ENCODE measurements at regions not wholly inside any gene's neighbourhood (a gene's known extent, or its start where the extent isn't known, plus 50 kb on each side); places are given as distances from the start of the nearest gene placed in this dataset.

DNA sequence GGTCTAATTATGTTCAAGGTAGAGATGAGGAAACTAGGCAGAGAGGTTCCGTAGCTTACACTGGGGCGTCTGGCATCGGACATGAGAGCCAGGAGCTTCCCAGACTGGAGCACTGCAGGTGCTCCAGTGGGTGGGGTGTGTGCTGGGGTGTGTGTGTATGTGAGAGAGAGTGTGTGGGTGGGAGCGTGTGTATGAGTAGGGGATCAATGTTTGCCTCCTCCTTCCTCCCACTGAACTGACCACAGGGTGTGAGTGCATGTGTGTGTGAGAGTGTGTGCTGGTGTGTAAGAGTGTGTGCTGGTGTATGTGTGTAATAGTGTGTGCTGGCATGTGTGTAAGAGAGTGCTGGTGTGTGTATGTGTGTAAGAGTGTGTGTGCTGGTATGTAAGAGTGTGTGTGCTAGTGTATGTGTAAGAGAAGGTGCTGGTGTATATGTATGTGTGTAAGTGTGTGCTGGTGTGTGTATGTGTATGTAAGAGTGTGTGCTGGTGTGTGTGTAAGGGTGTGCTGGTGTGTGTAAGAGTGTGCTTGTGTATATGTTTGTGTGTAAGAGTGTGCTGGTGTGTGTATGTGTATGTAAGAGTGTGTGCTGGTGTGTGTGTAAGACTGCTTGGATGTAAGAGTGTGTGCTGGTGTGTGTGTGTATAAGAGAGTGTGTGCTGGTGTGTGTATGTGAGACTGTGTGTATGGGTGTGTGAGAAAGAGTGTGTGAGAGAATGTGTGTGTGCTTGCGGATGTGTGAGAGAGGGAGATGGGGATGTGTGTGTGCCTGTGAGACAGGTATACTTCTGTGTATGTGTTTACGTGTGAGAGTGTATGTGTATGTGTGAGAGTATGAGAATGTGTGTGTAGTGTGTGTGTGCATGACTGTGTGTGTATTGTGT lies 139.9 kb downstream of the MRM1 start:
- no peak overlapping the region for H3K4me2 ChIP-seq (ENCODE audit: insufficient read depth, low read length, poor library complexity, severe bottlenecking)
- H3K9me3 ChIP-seq (replicated peaks in 1 of 2; ENCODE audit: control insufficient read depth in 2 of 2, insufficient read depth in 1 of 2, low read depth in 1 of 2, low read length in 2 of 2) = peaks cover 2 to 5% of the 10 kb centered on the region in 2 donors
- no peak overlapping the region for H2BK120ac ChIP-seq (ENCODE audit: low read depth, low read length)
- H3K36me3 ChIP-seq (replicated peaks in 1 of 2; ENCODE audit: control insufficient read depth in 2 of 2, insufficient read depth in 2 of 2, low read length in 2 of 2) = no peaks in the 10 kb centered on the region
- no peak overlapping the region for H2BK5ac ChIP-seq (ENCODE audit: low read length)
- H3K14ac ChIP-seq (ENCODE audit: low read length) = no peak overlapping the region
- H3K27me3 ChIP-seq (ENCODE audit: control insufficient read depth in 3 of 3, insufficient read depth in 3 of 3, low read depth in 1 of 3, low read length in 3 of 3) = peaks cover 0 to 10% (median 0%) of the 10 kb centered on the region in 3 experiments
- no peak overlapping the region for H3K9ac ChIP-seq (ENCODE audit: low read depth, low read length, poor library complexity)
- peaks cover 10 to 12% of the 10 kb centered on the region in 2 donors for H3K4me1 ChIP-seq (ENCODE audit: control insufficient read depth in 2 of 2, insufficient read depth in 1 of 2, low read depth in 1 of 2, low read length in 2 of 2)
- 100% methylated on average over 1 to 2 of the region's 6 CpGs for WGBS, 2 donors (ENCODE audit: extremely low coverage in 2 of 2, insufficient read length in 2 of 2, insufficient replicate concordance in 1 of 2)
- no peaks in the 10 kb centered on the region for H3K79me1 ChIP-seq (ENCODE audit: low read depth, low read length)
- no peak overlapping the region for H2BK15ac ChIP-seq (ENCODE audit: low read length)
- no peak overlapping the region for H2AFZ ChIP-seq (ENCODE audit: low read length)
- peak overlapping the region; percentile 43 for H4K8ac ChIP-seq (ENCODE audit: low read depth, low read length)
- no peak overlapping the region for H3K27ac ChIP-seq (replicated peaks; ENCODE audit: low read length)
- H3K4me3 ChIP-seq (ENCODE audit: low read length in 2 of 2) = peak overlapping the region in 1 of 2 donors; percentile 40
- H4K91ac ChIP-seq (ENCODE audit: low read depth, low read length, poor library complexity) = peak overlapping the region; percentile 18
- H3K4ac ChIP-seq (ENCODE audit: low read length) = no peak overlapping the region
- peak overlapping the region; percentile 51 for H2BK12ac ChIP-seq (ENCODE audit: low read length)
- H3K23ac ChIP-seq (ENCODE audit: low read depth, low read length, poor library complexity) = no peak overlapping the region
- no peak for DNase-seq (ENCODE audit: low spot score)
- H2AK5ac ChIP-seq (ENCODE audit: low read depth, low read length) = no peak overlapping the region
- no peak overlapping the region for H3K18ac ChIP-seq (ENCODE audit: low read length)

- H3K27me3 ChIP-seq (ENCODE audit: control insufficient read depth in 3 of 3, insufficient read depth in 3 of 3, low read depth in 1 of 3, low read length in 3 of 3) = peaks cover 0 to 11% (median 2%) of the 10 kb centered on the region in 3 experiments
- no peak overlapping the region for H2BK5ac ChIP-seq (ENCODE audit: low read length)
- no peak overlapping the region for H2BK12ac ChIP-seq (ENCODE audit: low read length)
- H3K79me1 ChIP-seq (ENCODE audit: low read depth, low read length) = no peaks in the 10 kb centered on the region
- peaks cover 10 to 14% of the 10 kb centered on the region in 2 donors for H3K4me1 ChIP-seq (ENCODE audit: control insufficient read depth in 2 of 2, insufficient read depth in 1 of 2, low read depth in 1 of 2, low read length in 2 of 2)
- H3K4me2 ChIP-seq (ENCODE audit: insufficient read depth, low read length, poor library complexity, severe bottlenecking) = no peak overlapping the region
- no peak for DNase-seq (ENCODE audit: low spot score)
- peak overlapping the region; percentile 95 for H3K18ac ChIP-seq (ENCODE audit: low read length)
- H2BK120ac ChIP-seq (ENCODE audit: low read depth, low read length) = no peak overlapping the region
- H4K8ac ChIP-seq (ENCODE audit: low read depth, low read length) = peak overlapping the region; percentile 55
- H3K23ac ChIP-seq (ENCODE audit: low read depth, low read length, poor library complexity) = no peak overlapping the region
- no peak overlapping the region for H2AK5ac ChIP-seq (ENCODE audit: low read depth, low read length)
- no peak overlapping the region for H3K4me3 ChIP-seq (ENCODE audit: low read length in 2 of 2)
- H3K4ac ChIP-seq (ENCODE audit: low read length) = no peak overlapping the region
- no peak overlapping the region for H3K9ac ChIP-seq (ENCODE audit: low read depth, low read length, poor library complexity)
- H2AFZ ChIP-seq (ENCODE audit: low read length) = peak overlapping the region; percentile 88
- peaks cover 0 to 3% of the 10 kb centered on the region in 2 donors for H3K36me3 ChIP-seq (replicated peaks in 1 of 2; ENCODE audit: control insufficient read depth in 2 of 2, insufficient read depth in 2 of 2, low read length in 2 of 2)
- H2BK15ac ChIP-seq (ENCODE audit: low read length) = no peak overlapping the region
- no peak overlapping the region for H3K14ac ChIP-seq (ENCODE audit: low read length)
- H3K9me3 ChIP-seq (replicated peaks in 1 of 2; ENCODE audit: control insufficient read depth in 2 of 2, insufficient read depth in 1 of 2, low read depth in 1 of 2, low read length in 2 of 2) = peaks cover 2 to 5% of the 10 kb centered on the region in 2 donors
- WGBS, 2 donors (ENCODE audit: extremely low coverage in 2 of 2, insufficient read length in 2 of 2, insufficient replicate concordance in 1 of 2) = no CpG with 5 or more reads among the region's 18 CpGs
- peak overlapping the region; percentile 59 for H3K27ac ChIP-seq (replicated peaks; ENCODE audit: low read length)
- H4K91ac ChIP-seq (ENCODE audit: low read depth, low read length, poor library complexity) = no peak overlapping the region
Measured at GRCh38 chr17:36742267-36743000, 141.1 kb downstream of the MRM1 start.

DNA sequence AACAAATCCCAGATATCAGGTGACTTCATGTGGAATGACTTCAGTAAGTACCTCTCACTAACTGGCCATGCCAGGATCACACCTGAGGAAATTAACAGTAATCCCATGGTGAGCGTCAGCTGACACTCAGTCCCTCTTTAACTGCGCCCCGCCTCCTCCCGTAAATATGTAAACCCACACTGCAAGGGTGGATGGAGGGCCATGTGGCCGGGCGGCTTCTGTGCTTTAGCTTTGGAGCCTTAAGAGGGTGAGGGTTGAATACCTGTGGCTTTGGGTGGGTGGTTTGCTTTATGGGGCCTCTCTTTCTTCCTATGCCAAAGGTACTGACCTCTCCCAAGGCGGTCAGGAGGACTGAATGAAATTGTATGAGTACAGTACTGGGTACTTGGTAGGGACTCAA lies 141.7 kb downstream of the MRM1 start:
- no peak overlapping the region for H2BK15ac ChIP-seq (ENCODE audit: low read length)
- WGBS, 2 donors (ENCODE audit: extremely low coverage in 2 of 2, insufficient read length in 2 of 2, insufficient replicate concordance in 1 of 2) = no CpG with 5 or more reads among the region's 7 CpGs
- no peak overlapping the region for H3K27ac ChIP-seq (replicated peaks; ENCODE audit: low read length)
- no peak overlapping the region for H3K4me3 ChIP-seq (ENCODE audit: low read length in 2 of 2)
- DNase-seq (ENCODE audit: low spot score) = no peak
- peaks cover 10 to 14% of the 10 kb centered on the region in 2 donors for H3K4me1 ChIP-seq (ENCODE audit: control insufficient read depth in 2 of 2, insufficient read depth in 1 of 2, low read depth in 1 of 2, low read length in 2 of 2)
- H3K9me3 ChIP-seq (replicated peaks in 1 of 2; ENCODE audit: control insufficient read depth in 2 of 2, insufficient read depth in 1 of 2, low read depth in 1 of 2, low read length in 2 of 2) = peaks cover 2 to 5% of the 10 kb centered on the region in 2 donors
- H3K9ac ChIP-seq (ENCODE audit: low read depth, low read length, poor library complexity) = no peak overlapping the region
- peak overlapping the region; percentile 23 for H3K18ac ChIP-seq (ENCODE audit: low read length)
- H4K8ac ChIP-seq (ENCODE audit: low read depth, low read length) = no peak overlapping the region
- H2BK5ac ChIP-seq (ENCODE audit: low read length) = no peak overlapping the region
- no peak overlapping the region for H3K4me2 ChIP-seq (ENCODE audit: insufficient read depth, low read length, poor library complexity, severe bottlenecking)
- H3K14ac ChIP-seq (ENCODE audit: low read length) = no peak overlapping the region
- no peak overlapping the region for H2AK5ac ChIP-seq (ENCODE audit: low read depth, low read length)
- H3K79me1 ChIP-seq (ENCODE audit: low read depth, low read length) = no peaks in the 10 kb centered on the region
- H2BK120ac ChIP-seq (ENCODE audit: low read depth, low read length) = no peak overlapping the region
- H4K91ac ChIP-seq (ENCODE audit: low read depth, low read length, poor library complexity) = peak overlapping the region; percentile 64
- no peak overlapping the region for H3K23ac ChIP-seq (ENCODE audit: low read depth, low read length, poor library complexity)
- H3K36me3 ChIP-seq (replicated peaks in 1 of 2; ENCODE audit: control insufficient read depth in 2 of 2, insufficient read depth in 2 of 2, low read length in 2 of 2) = peaks cover 0 to 3% of the 10 kb centered on the region in 2 donors
- H2BK12ac ChIP-seq (ENCODE audit: low read length) = no peak overlapping the region
- H2AFZ ChIP-seq (ENCODE audit: low read length) = peak overlapping the region; percentile 88
- H3K27me3 ChIP-seq (ENCODE audit: control insufficient read depth in 3 of 3, insufficient read depth in 3 of 3, low read depth in 1 of 3, low read length in 3 of 3) = peaks cover 0 to 11% (median 2%) of the 10 kb centered on the region in 3 experiments
- no peak overlapping the region for H3K4ac ChIP-seq (ENCODE audit: low read length)

All from neuronal stem cell (in vitro differentiated cells).